GM18507 (cell line): ENCODE measurements at regions not wholly inside any gene's neighbourhood (a gene's known extent, or its start where the extent isn't known, plus 50 kb on each side); places are given as distances from the start of the nearest gene placed in this dataset.
A peak's percentile ranks its signal among the peaks of the same experiment; 100 is the strongest.

Experiments
- DNase-seq: peaks from one replicate; pipeline ENCODE4 v3.0.0; 2011; ENCODE audit warnings: low read depth; ENCODE audit not compliant: insufficient read length; ENCODE audit errors: extremely low spot score
- FAIRE-seq: peaks from 2 replicates; lab custom pipeline; 2011; peaks lifted over from hg19 to GRCh38; lab: Jason Lieb, UNC

DNA sequence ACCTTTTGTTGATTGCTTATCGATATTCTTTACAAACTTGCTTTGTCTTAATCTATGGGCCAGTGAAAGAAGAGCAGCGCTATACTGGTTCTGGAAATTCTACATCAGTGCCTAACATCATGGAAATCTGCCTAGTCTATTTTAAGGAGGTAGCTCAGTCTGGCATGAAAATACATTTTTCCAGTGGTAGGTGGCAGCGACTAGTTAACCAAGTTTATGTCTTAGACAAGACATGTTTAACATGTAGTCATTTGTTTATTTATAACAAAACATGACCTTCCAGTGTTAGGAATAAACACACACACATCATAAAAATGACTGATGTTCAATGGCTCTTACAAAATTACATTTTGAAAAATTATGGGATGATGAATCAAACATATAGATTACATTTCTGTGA lies 336.0 kb upstream of the SOX5 start:
- DNase-seq (no peak), FAIRE-seq (no peak)

DNA sequence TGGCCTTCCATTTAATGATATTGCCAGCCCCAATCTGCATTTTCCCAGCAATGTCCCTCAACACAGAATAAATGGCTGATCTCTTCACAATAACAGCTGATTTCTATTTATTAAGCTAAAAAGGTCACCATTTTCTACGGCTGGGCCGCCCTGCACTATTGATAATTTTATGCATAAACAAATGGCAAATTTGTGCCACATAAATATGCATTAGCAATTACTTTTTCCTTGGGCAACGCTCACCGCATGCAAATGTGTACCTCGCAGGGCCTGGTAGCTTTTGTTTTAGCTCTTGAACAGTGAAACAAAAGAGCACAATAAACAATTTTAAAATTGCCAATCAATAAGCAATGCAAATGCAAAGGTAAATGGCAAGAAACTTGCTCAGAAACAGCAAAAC lies 331.9 kb upstream of the SOX5 start:
- FAIRE-seq: no peak
- no peak for DNase-seq

DNA sequence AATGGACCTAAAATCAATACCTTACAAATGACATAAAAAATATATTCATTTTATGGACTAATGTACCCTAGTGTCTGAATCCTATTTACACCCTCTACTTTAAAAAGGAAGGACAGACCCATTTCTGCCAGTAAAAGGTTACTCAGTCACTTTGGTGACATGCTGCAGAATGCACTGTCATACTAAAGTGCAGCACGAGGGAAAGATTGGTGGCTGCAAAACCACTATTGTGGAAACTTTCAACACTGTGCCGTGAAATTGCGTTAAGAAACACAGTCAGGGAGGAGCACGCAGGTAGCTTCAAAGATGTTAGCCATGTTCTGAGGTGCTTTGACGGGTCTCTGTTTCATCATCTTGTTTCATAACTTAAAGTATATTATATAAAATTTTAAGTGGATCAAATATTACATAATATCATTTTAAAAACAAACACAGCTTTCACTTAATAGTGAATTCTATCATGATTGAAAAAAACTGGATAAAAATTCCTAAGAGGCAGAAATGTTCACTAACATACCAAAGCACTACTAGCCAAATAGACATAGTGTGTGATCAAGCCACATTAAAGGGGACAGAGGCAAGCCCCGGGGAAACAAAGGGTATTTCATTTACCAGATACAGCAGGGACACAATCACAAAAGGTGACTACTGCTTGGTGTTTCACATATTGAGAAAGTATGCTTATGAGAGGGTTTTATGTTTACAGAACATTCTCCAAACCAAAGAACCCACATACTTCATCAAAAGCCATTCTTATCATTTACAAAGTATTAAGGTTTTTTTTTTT lies 330.8 kb upstream of the SOX5 start:
- DNase-seq (no peak), FAIRE-seq (no peak)

DNA sequence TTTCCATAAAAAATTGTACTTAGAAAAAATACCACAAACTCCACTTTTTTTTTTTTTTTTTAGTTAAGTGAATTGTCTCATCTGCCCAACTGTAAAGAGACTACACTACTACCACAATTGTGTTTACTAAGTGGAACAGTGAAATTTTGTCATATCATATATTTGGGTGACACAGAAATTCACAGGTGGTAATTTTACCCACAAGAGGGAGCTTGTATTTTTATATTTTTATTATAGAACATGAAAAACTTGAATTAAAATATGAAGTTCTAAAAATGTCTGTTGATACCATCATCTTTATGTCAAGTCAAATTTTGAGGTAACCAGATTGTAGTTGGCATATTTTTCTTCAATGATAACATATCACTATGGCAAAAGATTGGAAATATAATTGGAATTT lies 329.4 kb upstream of the SOX5 start:
- no peak for FAIRE-seq
- no peak for DNase-seq

DNA sequence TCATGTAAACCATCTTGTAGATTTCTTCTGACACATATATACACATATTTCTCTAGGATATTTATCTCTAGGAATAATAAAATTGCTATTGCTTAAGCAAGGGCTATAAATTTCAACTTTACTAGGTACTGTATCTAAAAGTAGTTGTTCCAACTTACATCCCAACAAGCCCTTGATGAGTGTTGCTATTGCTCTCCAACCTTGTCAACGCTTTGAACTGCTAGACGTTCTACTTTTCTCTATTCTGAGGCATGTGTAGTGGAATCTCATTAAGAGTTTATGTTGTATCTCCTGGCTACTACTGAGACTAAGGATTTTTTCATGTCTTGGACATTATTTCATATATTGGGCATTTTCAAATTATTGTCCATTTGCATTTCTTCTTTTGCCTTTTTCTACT lies 321.5 kb upstream of the SOX5 start:
- DNase-seq (no peak), FAIRE-seq (no peak)

DNA sequence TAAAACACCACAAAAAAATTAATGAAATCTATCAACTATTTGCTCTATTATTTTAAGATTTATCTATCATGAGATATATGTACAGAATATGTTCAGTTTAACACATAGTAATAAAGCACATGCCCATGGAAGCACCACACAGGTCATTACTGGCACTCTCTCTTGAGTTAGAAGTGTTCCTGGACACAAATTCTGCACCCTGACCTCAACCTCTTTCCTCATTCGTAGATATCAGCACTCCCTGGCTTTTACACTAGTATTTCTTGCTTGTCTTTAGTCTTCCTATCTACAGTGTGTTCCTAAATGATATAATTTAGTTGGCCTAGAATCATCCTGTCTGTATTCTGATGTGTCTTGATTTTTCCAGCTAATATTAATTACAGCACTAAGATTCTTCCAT lies 321.0 kb upstream of the SOX5 start:
- no peak for FAIRE-seq
- no peak for DNase-seq

DNA sequence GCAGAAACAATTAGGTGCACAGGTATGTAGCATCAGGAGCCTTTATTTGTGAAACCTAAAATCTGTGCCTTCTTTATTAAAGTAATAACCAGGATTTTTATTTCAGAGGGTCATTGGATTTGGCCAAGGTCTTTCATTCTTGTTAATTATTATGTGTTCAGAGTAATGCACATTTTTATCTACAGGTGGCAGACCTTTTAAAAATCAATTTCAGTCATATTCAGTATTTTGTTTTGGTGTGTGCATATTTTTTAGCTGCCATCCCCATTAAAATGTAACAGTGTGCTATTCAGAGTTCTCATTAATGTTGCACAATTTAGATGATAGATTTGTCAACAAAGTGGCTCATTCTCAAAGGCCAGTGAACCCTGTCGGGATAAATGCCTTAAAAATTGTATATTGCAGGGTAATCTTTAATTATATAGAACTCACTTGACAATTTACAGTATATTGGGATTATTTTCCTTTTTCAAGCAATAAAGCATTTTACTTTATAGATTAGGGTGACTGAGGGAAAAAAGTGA lies 319.3 kb upstream of the SOX5 start:
- DNase-seq (no peak), FAIRE-seq (no peak)

DNA sequence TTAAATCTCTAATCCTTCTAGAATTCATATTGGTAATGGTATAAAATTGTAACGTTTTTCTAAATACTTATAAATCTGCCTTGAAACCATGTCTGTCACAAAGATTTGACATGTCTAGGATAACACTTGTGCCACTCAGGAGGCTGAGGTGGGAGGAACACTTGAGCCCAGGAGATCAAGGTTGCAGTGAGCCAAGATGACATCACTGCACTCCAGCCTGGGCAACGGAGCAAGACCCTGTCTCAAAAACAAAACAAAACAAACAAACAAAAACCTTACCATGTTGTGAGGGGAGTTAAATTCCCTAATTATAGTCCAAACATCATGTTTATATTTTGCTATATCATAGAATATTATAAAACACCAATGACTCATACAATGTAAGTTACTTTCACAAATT lies 317.5 kb upstream of the SOX5 start:
- FAIRE-seq (no peak), DNase-seq (no peak)

DNA sequence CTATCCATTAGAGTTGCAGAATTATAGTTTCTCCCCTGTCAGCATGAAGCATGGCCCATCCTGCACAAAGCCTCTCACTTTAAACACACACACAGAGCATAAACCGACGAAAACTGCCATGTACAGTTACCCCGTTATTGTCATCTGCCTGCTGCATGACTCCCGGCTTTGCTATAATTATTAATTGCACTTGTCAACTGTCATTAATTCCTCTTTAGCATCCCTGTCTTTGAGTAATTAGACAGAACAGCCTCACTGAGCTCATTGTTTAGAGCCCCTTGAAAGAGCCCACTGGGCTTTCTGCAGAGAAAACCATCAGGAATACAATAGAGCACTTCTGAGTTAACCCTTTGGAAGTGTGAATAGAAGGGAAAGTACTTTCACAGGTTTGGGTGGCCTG lies 307.2 kb upstream of the SOX5 start:
- DNase-seq: no peak
- FAIRE-seq: no peak

DNA sequence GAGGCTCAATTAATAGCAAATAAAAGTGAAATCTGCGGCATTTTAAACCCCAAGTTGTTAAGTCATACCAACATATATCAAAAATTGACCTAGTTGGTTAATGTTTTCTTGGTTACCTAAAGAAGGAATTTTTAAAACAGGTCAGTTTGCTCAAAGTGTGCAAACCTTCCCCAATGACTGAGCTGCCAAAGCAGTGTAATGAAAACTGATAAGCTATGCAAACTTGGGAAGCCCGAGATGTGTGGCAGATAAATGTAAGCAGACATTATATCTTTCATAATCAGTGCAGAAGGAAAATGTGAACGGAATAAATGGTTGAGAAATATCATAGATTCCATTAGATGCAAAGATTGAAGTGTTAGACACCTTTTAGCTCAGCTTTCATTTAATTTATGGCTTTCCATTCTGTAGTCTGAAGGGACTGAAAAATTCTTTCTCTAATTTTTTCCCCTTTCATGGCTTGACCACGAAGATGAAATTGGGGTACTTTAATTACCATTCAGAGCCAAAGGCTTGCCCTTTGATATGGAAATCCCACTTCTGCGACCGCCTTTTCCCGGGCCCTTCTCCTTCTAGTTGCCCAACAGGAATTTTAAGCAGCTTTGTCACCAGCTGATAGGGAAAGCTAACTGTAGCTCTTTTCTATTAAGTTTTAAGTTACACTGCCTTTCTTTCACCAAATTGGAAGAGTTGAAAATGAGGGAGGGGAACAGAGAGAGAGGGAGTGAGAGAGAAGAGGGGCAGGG lies 306.6 kb upstream of the SOX5 start:
- DNase-seq (no peak), FAIRE-seq (no peak)

DNA sequence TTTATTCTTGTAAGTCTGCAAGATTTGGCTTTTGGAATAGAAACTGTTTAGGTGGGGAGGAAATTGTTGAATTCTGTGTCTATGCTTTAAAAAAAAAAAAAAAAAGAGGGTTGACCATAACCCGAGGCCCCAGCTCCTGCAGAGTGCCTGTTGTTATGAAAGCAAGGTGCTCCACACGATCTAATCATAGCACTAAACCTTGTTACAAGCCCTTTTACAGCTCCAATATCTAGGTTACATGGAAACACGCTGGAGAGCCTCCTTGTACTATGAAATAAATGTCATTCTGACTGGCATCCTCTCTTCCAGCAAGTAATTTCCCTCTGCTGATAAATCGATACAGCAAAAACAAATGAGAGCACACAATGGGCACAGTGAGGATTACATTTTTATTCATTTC lies 303.1 kb upstream of the SOX5 start:
- FAIRE-seq: no peak
- DNase-seq: no peak

DNA sequence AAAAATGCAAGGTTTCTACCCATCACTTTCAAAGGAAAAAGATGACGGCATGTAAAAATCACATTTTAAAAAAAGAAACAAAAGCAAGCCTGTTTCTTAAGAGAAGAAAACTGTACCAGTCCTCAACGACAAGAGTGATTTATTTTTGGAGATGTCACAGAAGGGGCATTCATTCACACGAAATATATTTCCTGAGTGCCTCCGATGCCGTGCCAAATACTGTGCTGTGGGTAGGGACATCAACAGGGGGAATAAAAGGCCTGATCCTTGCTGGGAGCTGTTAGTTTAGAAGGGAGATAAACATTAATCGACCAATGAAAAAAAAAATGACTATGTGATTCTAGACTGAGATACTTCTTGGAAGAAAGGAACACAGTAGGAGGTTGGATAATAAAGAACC lies 297.5 kb upstream of the SOX5 start:
- FAIRE-seq: no peak

DNA sequence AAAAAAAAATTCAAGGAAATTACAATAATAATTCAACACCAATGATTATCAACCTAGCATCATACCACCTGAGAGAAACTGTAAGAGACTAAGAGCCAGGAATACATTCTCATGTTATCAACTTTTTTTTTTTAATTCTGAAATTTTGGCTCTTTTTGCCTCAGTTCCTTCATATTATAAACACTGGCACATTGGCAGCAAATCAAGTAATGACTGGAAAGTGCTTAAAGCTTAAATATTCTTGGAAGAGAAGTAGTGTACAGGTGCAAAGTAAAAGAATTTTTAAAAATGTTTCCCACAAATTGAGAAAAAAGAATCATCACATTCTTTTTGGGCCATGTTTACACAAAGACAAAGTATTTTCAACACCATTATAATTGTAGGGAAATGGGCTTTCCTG lies 296.9 kb upstream of the SOX5 start:
- DNase-seq (no peak), FAIRE-seq (no peak)

More for the DNA sequence above, 297.5 kb upstream of the SOX5 start:
- DNase-seq: no peak

DNA sequence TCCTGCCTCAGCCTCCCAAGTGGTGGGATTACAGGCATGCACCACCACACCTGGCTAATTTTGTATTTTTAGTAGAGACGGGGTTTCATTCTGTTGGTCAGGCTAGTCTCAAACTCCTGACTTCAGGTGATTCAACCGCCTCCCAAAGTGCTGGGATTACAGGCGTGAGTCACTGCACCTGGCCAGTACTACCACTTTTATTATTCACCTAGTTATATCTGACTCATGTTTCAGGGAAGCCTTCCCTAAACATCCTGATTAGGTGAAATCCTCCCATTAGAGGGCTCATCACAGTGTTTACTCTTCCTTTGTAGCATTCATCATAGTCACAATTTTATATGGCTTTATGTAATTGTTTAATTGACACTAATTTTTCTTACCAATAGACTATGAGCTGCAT lies 295.3 kb upstream of the SOX5 start:
- no peak for FAIRE-seq
- DNase-seq: no peak

DNA sequence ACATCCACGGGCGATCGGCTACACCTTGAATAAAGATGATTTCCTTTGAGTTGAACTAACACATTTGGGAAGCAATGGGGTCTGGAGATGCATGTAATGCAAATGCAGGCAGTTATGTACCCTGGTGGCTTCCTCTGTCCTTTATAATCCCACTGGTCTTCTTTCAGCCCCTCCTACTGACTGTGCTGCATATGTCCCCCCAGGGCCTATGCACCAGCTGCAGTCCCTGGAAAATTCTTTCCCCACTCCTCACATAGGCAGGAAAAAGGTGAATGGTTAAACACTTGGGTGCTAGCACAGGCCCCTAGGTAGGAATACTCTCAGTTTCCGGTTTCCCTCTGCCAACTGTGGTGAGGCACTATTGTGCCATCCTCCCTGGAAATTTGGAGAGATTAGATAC lies 294.8 kb upstream of the SOX5 start:
- FAIRE-seq (no peak), DNase-seq (no peak)

DNA sequence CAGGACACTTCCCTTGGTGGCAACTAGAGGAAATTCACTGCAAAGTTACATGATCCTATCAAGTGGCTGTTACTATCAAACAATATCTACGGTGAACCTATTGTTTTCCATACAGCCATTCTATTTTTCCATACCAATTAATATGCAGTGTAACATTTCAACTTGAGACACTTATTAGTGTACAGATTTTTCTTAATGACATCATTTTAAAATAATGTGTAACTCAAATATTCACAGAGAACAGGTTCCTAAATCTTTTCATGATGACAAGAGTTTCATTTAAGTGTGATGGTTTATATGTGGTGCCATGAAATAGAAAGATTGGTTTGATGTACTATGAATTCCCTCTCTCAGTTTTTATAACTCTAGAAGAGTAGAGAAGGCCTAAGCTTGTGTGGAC lies 291.2 kb upstream of the SOX5 start:
- DNase-seq (no peak), FAIRE-seq (no peak)

DNA sequence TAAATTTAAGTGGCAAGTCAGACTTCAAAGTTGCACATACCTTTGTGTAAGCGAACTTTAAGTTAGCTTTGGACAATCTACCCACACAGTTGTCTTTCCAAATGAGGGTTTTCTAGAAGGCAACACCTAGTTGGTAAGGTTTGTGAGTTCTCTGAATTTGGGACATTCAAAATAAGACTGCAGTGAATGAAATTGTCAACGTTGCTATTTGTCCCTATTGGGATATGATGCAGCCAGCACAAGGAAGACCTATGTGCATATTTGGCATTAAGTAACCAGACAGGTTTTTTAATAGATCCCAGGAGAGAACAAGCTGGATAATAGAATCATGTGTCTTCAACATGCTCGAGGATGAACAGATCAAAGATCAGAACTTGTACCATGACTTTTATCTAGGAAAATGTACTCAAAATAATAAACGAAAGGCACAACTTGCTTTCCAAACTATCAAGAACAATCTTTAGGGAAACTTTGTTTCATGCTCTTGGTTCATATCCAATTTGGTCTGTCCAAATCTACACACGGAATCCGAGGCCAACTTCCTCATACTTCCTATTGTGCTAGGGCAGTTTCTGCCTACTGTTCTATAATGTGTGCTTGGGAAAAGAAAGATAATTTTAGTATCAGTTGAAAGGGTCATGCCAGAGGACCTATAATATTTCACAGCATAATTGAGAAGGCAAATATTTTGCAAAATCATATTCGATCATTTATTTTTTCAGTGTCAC lies 284.2 kb upstream of the SOX5 start:
- DNase-seq: no peak
- no peak for FAIRE-seq

DNA sequence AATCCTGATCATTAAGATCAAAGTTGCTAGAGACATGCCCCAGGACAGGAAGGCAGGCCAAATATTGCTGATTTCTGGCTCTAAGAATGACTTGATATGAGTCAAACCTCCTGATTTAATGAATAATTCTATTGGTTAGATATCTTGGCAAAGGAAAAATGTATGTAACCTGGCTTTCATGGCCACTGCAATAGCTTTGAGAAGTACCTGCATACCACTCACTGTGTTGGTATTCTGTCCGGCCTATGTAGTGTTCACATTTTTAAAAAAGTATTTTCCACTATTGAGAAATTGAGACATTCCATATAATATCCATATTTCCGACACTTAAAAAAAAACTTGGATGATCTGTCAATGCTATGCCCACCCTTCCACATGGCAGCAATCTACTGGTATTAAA lies 283.1 kb upstream of the SOX5 start:
- DNase-seq: no peak
- FAIRE-seq: no peak

DNA sequence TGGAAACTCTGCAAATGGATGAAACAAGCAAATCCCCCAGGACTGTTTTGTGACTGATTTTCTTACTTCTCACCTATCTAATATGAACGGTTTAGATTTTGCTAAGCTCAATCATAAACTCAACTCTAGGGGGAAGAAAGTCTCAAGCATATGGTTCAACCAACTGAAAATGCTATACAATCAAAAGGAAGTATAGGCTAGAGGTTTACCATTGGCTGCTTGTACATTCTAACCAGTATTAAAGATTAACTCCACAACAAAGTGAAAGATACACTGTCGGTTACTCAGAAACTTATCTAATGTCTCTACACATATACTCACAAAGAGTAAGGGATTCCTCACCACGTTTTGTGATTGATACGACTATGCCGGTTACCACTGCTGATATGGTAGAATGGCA lies 281.8 kb upstream of the SOX5 start:
- FAIRE-seq (peak; percentile 87), DNase-seq (peak; percentile 7)

DNA sequence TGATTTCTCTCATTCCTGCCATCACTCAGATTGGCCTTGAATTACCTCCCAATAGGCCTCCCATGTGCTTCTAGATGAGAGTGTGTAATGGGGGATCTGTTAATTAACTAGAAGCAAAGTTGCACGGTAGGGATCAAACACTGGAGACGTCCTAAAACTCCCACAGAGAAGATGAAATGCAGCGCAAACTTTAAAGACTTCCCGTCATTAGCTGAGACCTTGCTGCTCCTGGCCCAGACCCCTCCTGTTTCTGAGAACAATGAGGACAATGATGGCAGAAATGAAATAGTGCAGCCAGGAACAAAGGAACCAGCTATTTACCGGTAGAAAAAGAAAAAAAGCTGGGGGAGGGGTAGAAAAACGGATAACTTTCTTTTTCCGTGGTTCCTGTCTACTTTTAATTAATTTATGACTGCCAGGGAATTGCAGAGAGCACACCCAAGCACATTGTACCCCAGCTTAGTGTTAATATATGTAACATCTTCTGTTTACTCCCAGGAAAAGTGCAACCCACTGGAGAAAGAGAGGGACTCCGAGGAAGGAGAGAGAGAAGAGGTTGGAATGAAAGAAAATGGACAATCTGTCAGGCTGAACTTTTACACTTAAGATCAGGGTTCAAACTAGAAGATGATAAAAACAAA lies 280.7 kb upstream of the SOX5 start:
- no peak for FAIRE-seq
- DNase-seq: no peak
